OCI-LY7 (cell line): ENCODE measurements at regions not wholly inside any gene's neighbourhood (a gene's known extent, or its start where the extent isn't known, plus 50 kb on each side); places are given as distances from the start of the nearest gene placed in this dataset.

Experiments
- BruUV-seq: library from RNA; stranded (reverse); fragments of 400-500 nt; replicated peaks from 2 replicates; lab custom pipeline; 2021; lab: Mats Ljungman, UMichigan
- CTCF ChIA-PET: fragments of 300-600 bp; sonication (Branson Sonifier 250); formaldehyde crosslinking; loops from one replicate; lab custom pipeline; 2022; ENCODE audit warnings: antibody characterized with exemption; ENCODE audit not compliant: unreplicated experiment; lab: Charles Lee
- POLR2A ChIA-PET: fragments of 300-600 bp; sonication (Branson Sonifier 250); formaldehyde crosslinking; loops from one replicate; lab custom pipeline; 2022; ENCODE audit warnings: antibody characterized with exemption; lab: Charles Lee
- DNase-seq: peaks from one replicate; pipeline ENCODE4 v3.0.0-alpha.2; 2015; ENCODE audit warnings: low spot score
- H2AFZ ChIP-seq: fragments of 200-600 bp; sonication (generic), shearing (Covaris generic); 2 replicates; pipeline ENCODE4 v1.6.1; 2014; ENCODE audit warnings: mild to moderate bottlenecking, antibody characterized with exemption, low read length, moderate library complexity
- H3K27ac ChIP-seq: fragments of 200-600 bp; sonication (generic); 2 replicates; pipeline ENCODE4 v1.5.1; 2014; ENCODE audit warnings: mixed run types, low read depth, mild to moderate bottlenecking, moderate library complexity, low read length, inconsistent platforms; ENCODE audit not compliant: poor library complexity, severe bottlenecking
- H3K36me3 ChIP-seq: fragments of 200-600 bp; sonication (generic); 2 replicates; pipeline ENCODE4 v1.6.1; 2014; ENCODE audit warnings: mild to moderate bottlenecking, antibody characterized with exemption, low read length, moderate library complexity, mixed read lengths; ENCODE audit not compliant: insufficient read depth
- H3K4me1 ChIP-seq: fragments of 200-600 bp; sonication (generic); 2 replicates; pipeline ENCODE4 v1.5.1; 2014; ENCODE audit warnings: mild to moderate bottlenecking, low read length; ENCODE audit not compliant: insufficient read depth, poor library complexity, severe bottlenecking
- H3K4me2 ChIP-seq: fragments of 200-600 bp; sonication (generic); 2 replicates; pipeline ENCODE4 v1.6.1; 2014; ENCODE audit warnings: mild to moderate bottlenecking, low read length
- H3K4me3 ChIP-seq: fragments of 200-600 bp; sonication (generic); 2 replicates; pipeline ENCODE4 v1.5.1; 2014; ENCODE audit warnings: mild to moderate bottlenecking, low read depth, low read length; ENCODE audit not compliant: poor library complexity, severe bottlenecking
- H3K79me2 ChIP-seq: fragments of 200-600 bp; sonication (generic); 2 replicates; pipeline ENCODE4 v1.6.1; 2016; ENCODE audit warnings: low read depth, mild to moderate bottlenecking, low read length, moderate library complexity, mixed read lengths; ENCODE audit not compliant: insufficient read depth
- H3K9me2 ChIP-seq: fragments of 200-600 bp; sonication (generic); 2 replicates; pipeline ENCODE4 v1.6.1; 2016; ENCODE audit warnings: mild to moderate bottlenecking, low read length, mixed read lengths; ENCODE audit not compliant: insufficient read depth
- H3K9me3 ChIP-seq: fragments of 200-600 bp; sonication (generic); 2 replicates; pipeline ENCODE4 v1.6.1; 2014; ENCODE audit warnings: mild to moderate bottlenecking, mixed run types, low read length, mixed read lengths
- H4K20me1 ChIP-seq: fragments of 200-600 bp; sonication (generic); 2 replicates; pipeline ENCODE4 v1.6.1; 2014; ENCODE audit warnings: mild to moderate bottlenecking, antibody characterized with exemption, low read length, moderate library complexity, mixed read lengths; ENCODE audit not compliant: insufficient read depth
- CTCF ChIP-seq: fragments of 200-600 bp; sonication (generic); conservative IDR thresholded peaks from 2 replicates; pipeline ENCODE4 v1.5.1; 2014; ENCODE audit warnings: mild to moderate bottlenecking, antibody characterized with exemption, low read length, moderate library complexity, mixed read lengths
- EZH2phosphoT487 ChIP-seq: fragments of 200-600 bp; sonication (generic); IDR thresholded peaks from 2 replicates; pipeline ENCODE4 v1.6.1; 2018; ENCODE audit warnings: low read depth, borderline replicate concordance, mild to moderate bottlenecking, mixed run types, antibody characterized with exemption, low read length, moderate library complexity, mixed read lengths
- intact Hi-C: fragments of 100-400 bp; cut with micrococcal nuclease; formaldehyde crosslinking; loops from one replicate; pipeline ENCODE4 v1.10.0; 2022; ENCODE audit not compliant: unreplicated experiment

GRCh38 chr2:198659096-198659870, 798.5 kb downstream of the SATB2 start:
- peaks cover 6% of the 10 kb centered on the region; the same call in 1 of the 2 replicates for H3K9me3 ChIP-seq
- no peak overlapping the region for H3K4me2 ChIP-seq
- peaks cover 19% of the 10 kb centered on the region for H3K4me1 ChIP-seq
- no peak overlapping the region for H3K27ac ChIP-seq
- intact Hi-C loops: loop anchor here (5.0 to 10.0 kb wide), 2 partner anchors 287 to 344 kb away; no protein-coding TSS in a partner anchor
- H4K20me1 ChIP-seq: no peaks in the 10 kb centered on the region
- BruUV-seq: no TSS peak
- H3K4me3 ChIP-seq: no peak overlapping the region
- no peaks in the 10 kb centered on the region; the same call in 1 of the 2 replicates for H3K36me3 ChIP-seq
- peak overlapping the region; percentile 30; the same call in 1 of the 2 replicates for H2AFZ ChIP-seq
- no peak for TF ChIP-seq CTCF
- TF ChIP-seq EZH2phosphoT487: no peak
- POLR2A ChIA-PET: no interaction called here
- DNase-seq: no peak
- no peaks in the 10 kb centered on the region for H3K79me2 ChIP-seq
- CTCF ChIA-PET: no interaction called here
- no peaks in the 10 kb centered on the region for H3K9me2 ChIP-seq

- Histone ChIP-seq H3K4me2 (peak overlapping the region; percentile 10), H3K4me3 (no peak overlapping the region), H3K27ac (no peak overlapping the region), H2AFZ (peak overlapping the region; percentile 68), H3K9me3 (peaks cover 6% of the 10 kb centered on the region; the same call in 1 of the 2 replicates), H3K36me3 (no peaks in the 10 kb centered on the region; the same call in 1 of the 2 replicates), H3K9me2 (no peaks in the 10 kb centered on the region), H3K79me2 (no peaks in the 10 kb centered on the region), H3K4me1 (peaks cover 19% of the 10 kb centered on the region), H4K20me1 (no peaks in the 10 kb centered on the region)
- BruUV-seq: no TSS peak
- intact Hi-C loops: loop anchor here (2.0 to 10.0 kb wide), 4 partner anchors 41 to 827 kb away; no protein-coding TSS in a partner anchor
- ChIA-PET CTCF (interaction anchor here (0.6 to 1.7 kb wide), 2 partner anchors 10 to 134 kb away, joined by 3 to 6 read pairs; no protein-coding TSS in a partner anchor), POLR2A (interaction anchor here (0.6 to 1.0 kb wide), 4 partner anchors 40 to 999 kb away, joined by 3 to 4 read pairs (median 4); no protein-coding TSS in a partner anchor)
- peak; percentile 82 for DNase-seq
- TF ChIP-seq EZH2phosphoT487: no peak
- TF ChIP-seq CTCF: peak; percentile 97
Observed at GRCh38 chr2:198657512-198658121, 800.1 kb downstream of the SATB2 start.
